Adrenal gland (tissue), 5 donors: ENCODE measurements at regions not wholly inside any gene's neighbourhood (a gene's known extent, or its start where the extent isn't known, plus 50 kb on each side); places are given as distances from the start of the nearest gene placed in this dataset.

Experiments
- CTCF ChIP-seq, 6 experiments: fragments of 450-650 bp in 4 of 6; fragments of 200-600 bp in 2 of 6; sonication (generic) in 1 of 6; IDR thresholded peaks; 1 replicate in 5 of 6; 2 replicates in 1 of 6; pipeline versions ENCODE4 v1.5.1 to v1.8.0; 2016 to 2021; ENCODE audit warnings: antibody characterized with exemption in 6 of 6, mild to moderate bottlenecking in 2 of 6, moderate library complexity in 1 of 6
- POLR2A ChIP-seq, 2 donors: fragments of 450-650 bp; IDR thresholded peaks; one replicate each; pipeline ENCODE4 v1.6.1; 2017; ENCODE audit warnings: antibody characterized with exemption in 2 of 2, mild to moderate bottlenecking in 2 of 2, moderate library complexity in 1 of 2
- donor health status: DM: no; HTN: no; CAD: no.

DNA sequence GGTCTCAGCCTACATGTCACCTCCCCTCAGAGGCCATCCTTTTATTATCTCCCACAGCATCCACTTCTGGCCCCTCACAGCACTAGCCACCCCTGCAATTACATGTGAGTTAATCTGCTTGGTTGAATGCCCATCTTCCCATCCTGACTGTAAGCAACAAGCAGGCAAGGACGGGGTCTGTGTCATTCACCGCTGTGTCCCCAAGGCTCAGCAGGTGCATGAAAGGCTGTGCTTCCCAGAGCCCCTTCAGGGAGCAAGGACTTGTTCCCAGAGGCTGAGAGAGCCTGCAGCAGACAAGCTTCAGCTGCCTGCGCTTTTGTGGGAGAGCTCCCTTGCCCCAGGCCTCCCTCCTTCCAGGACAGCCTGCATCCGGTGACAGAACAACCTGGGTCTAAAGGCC, 172.7 kb upstream of the GSC start:
- TF ChIP-seq POLR2A (IDR thresholded peaks at IDR 0.05), result no peak
- no peak for TF ChIP-seq CTCF (IDR thresholded peaks at IDR 0.05)
